Upper lobe of right lung (tissue), 1 donor: ENCODE measurements at regions not wholly inside any gene's neighbourhood (a gene's known extent, or its start where the extent isn't known, plus 50 kb on each side); places are given as distances from the start of the nearest gene placed in this dataset.

Source experiments
- ATAC-seq: fragments of 200-7000 bp; cut with Tn5 transposase; one replicate; pipeline ENCODE4 v1.9.1; 2020; ENCODE audit warnings: mild to moderate bottlenecking, moderate library complexity
- DNase-seq: peaks from one replicate; pipeline ENCODE4 v3.0.0-alpha.2; 2020
- H3K27ac ChIP-seq: fragments of 200-600 bp; one replicate; pipeline ENCODE4 v1.8.0; 2022
- H3K27me3 ChIP-seq: fragments of 200-600 bp; one replicate; pipeline ENCODE4 v1.8.0; 2022; ENCODE audit warnings: mild to moderate bottlenecking
- H3K36me3 ChIP-seq: fragments of 200-600 bp; one replicate; pipeline ENCODE4 v1.8.0; 2022
- H3K4me1 ChIP-seq: fragments of 200-600 bp; one replicate; pipeline ENCODE4 v1.8.0; 2022
- H3K4me3 ChIP-seq: fragments of 200-600 bp; one replicate; pipeline ENCODE4 v1.8.0; 2022; ENCODE audit warnings: mild to moderate bottlenecking
- H3K9me3 ChIP-seq: fragments of 200-600 bp; one replicate; pipeline ENCODE4 v1.8.0; 2022
- CTCF ChIP-seq: fragments of 200-600 bp; IDR thresholded peaks from one replicate; pipeline ENCODE4 v1.8.0; 2022; ENCODE audit warnings: antibody characterized with exemption
- intact Hi-C: fragments of 100-400 bp; cut with DNase I; formaldehyde crosslinking; loops from one replicate; pipeline ENCODE4 v1.11.0; 2022
- donor health status: DM: no; HTN: yes; CAD: no; lungs with severe emphysema.

- Histone ChIP-seq H3K27ac (no peak overlapping the region), H3K4me3 (no peak overlapping the region), H3K36me3 (no peaks in the 10 kb centered on the region), H3K4me1 (no peaks in the 10 kb centered on the region), H3K27me3 (no peaks in the 10 kb centered on the region), H3K9me3 (no peaks in the 10 kb centered on the region)
- intact Hi-C loops, result no loop called here
- ATAC-seq, result no peak
- no peak for TF ChIP-seq CTCF
- no peak for DNase-seq
Observed at GRCh38 chrX:38941675-38942074, 140.4 kb downstream of the MID1IP1 start.

GRCh38 chrX:38943120-38943519, 141.9 kb downstream of the MID1IP1 start:
- intact Hi-C loops, result no loop called here
- no peak for DNase-seq
- Histone ChIP-seq H3K4me3 (no peak overlapping the region), H3K27me3 (no peaks in the 10 kb centered on the region), H3K4me1 (no peaks in the 10 kb centered on the region), H3K27ac (no peak overlapping the region), H3K9me3 (no peaks in the 10 kb centered on the region), H3K36me3 (no peaks in the 10 kb centered on the region)
- no peak for ATAC-seq
- TF ChIP-seq CTCF, result no peak

- no peak overlapping the region for H3K4me3 ChIP-seq
- no peak overlapping the region for H3K27ac ChIP-seq
- no peaks in the 10 kb centered on the region for H3K36me3 ChIP-seq
- no peak for TF ChIP-seq CTCF
- no peaks in the 10 kb centered on the region for H3K4me1 ChIP-seq
- intact Hi-C loops, result no loop called here
- no peaks in the 10 kb centered on the region for H3K9me3 ChIP-seq
- no peaks in the 10 kb centered on the region for H3K27me3 ChIP-seq
- DNase-seq (no peak), ATAC-seq (no peak)
Observed at GRCh38 chrX:38948046-38948445, 146.8 kb downstream of the MID1IP1 start.

- Histone ChIP-seq H3K27ac (no peak overlapping the region), H3K27me3 (no peaks in the 10 kb centered on the region), H3K4me3 (no peak overlapping the region), H3K36me3 (no peaks in the 10 kb centered on the region), H3K9me3 (no peaks in the 10 kb centered on the region), H3K4me1 (no peaks in the 10 kb centered on the region)
- TF ChIP-seq CTCF, result no peak
- intact Hi-C loops, result no loop called here
- DNase-seq (no peak), ATAC-seq (no peak)
Observed at GRCh38 chrX:38954520-38954919, 153.3 kb downstream of the MID1IP1 start.

GRCh38 chrX:38959736-38960135, 158.5 kb downstream of the MID1IP1 start:
- H3K27me3 ChIP-seq, result no peaks in the 10 kb centered on the region
- ATAC-seq, result no peak
- H3K9me3 ChIP-seq, result no peaks in the 10 kb centered on the region
- DNase-seq, result no peak
- no peak overlapping the region for H3K4me3 ChIP-seq
- H3K4me1 ChIP-seq, result no peaks in the 10 kb centered on the region
- H3K27ac ChIP-seq, result no peak overlapping the region
- intact Hi-C loops, result no loop called here
- no peak for TF ChIP-seq CTCF
- H3K36me3 ChIP-seq, result no peaks in the 10 kb centered on the region

GRCh38 chrX:38960137-38960536, 158.9 kb downstream of the MID1IP1 start:
- intact Hi-C loops, result no loop called here
- no peak for DNase-seq
- Histone ChIP-seq H3K9me3 (no peaks in the 10 kb centered on the region), H3K4me3 (no peak overlapping the region), H3K4me1 (no peaks in the 10 kb centered on the region), H3K27ac (no peak overlapping the region), H3K36me3 (no peaks in the 10 kb centered on the region), H3K27me3 (no peaks in the 10 kb centered on the region)
- no peak for TF ChIP-seq CTCF
- no peak for ATAC-seq
